Eye (tissue), 1 donor: ENCODE measurements at regions not wholly inside any gene's neighbourhood (a gene's known extent, or its start where the extent isn't known, plus 50 kb on each side); places are given as distances from the start of the nearest gene placed in this dataset.
"Not testable (repeated sequence)": the region's sequence is repeated elsewhere in the genome, so short reads cannot be mapped to it uniquely, and the experiment has no call there.

ENCODE experiments used
- DNase-seq: peaks from one replicate; pipeline ENCODE4 v3.0.0-alpha.2; 2015

DNA sequence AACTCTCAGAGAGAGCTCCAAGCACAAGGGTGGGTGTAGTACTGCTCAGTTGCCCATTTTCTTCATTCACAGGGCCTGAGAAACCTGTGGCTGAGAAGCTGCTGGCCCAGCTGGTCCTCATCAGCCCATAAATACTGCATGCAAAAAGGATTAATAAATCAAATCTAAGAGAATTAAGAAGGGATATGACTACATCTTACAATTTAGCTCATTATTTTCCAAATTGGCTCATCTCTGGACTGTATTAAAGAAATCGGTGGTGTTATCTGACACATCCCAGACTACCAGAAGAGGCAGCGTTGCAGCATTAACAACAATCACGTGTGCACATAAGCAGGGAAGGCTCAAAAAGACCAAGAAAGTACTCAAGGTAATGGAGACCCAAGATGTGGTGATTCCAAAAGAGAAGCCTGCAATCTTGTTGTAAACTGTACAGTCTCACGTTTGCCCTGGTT lies 90.7 kb downstream of the CD24 start:
- peak; percentile 13 for DNase-seq

DNA sequence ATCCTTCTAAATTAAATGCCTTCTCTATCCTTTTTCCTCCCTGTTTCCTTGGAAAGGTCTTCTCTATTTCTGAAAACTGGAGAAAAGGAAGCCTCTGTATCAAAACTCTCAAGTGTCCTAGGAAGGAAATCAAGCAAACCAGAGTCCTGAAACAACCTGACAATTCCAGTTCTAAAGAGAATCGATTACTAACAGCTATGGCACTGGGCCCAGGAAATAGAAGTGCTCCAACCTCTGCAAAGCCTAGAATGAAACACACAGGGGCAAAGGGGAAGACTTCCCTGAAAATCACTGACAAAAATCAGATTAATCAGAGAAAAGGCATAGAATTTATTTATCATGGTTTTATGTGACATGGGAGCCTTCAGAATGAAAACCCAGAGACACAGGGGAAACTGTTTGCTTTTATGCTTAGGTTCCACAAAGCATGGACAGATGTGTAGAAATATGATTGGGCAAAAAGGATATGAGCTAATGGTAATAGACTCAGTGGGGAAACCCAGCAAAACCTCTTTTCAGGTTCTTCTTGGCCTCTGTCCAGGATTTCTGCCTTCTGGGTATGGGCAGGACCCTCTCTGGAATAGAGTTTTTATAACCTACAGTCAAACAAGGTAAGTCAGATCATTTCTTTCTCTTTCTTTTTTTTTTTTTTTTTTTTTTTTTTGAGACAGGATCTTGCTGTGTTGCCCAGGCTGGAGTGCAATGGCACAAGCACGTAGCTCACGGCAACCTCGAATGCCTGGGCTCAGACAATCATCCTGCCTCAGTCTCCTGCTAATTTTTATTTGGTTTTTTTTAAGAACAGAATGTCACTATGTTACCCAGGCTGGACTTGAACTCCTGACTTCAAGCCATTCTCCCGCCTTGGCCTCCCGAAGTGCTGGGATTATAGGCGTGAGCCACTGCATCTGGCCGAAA lies 91.7 kb downstream of the CD24 start:
- no peak for DNase-seq

DNA sequence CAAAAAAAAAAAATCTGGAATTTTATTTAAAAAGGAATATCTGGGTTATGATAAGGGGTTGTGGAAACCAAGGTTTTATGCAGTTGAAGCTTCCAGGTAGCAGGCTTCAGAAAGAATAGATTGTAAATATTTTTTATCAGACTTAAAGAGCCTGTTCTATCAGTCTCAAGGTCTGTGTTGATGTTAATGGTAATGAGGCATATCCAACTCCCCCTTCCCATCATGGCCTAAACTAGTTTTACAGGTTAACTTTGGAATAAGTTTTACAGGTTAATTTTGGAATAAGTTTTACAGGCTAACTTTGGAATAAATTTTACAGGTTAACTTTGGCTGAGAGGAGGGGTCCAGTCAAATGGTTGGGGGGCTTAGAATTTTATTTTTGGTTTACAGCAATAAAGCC lies 92.4 kb downstream of the CD24 start:
- DNase-seq: no peak

DNA sequence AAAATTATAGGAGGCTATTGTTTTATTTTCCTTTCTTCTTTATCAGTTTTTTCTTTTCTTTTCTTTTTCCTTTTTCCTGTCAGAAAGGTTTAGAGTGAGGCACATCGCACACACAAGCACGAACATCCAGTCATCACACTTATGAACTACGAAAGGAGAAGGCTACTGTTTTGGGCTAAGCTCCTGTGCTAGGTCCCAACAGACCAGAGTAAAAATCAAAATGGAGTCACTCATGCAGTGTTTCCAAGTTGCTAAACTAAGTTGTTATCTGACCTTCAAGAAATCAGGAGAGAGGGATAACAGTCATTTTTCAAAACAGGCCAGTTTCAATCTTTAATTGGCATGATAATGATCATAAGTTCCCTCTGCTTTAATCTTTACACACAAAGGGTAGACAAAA lies 93.6 kb downstream of the CD24 start:
- no peak for DNase-seq

DNA sequence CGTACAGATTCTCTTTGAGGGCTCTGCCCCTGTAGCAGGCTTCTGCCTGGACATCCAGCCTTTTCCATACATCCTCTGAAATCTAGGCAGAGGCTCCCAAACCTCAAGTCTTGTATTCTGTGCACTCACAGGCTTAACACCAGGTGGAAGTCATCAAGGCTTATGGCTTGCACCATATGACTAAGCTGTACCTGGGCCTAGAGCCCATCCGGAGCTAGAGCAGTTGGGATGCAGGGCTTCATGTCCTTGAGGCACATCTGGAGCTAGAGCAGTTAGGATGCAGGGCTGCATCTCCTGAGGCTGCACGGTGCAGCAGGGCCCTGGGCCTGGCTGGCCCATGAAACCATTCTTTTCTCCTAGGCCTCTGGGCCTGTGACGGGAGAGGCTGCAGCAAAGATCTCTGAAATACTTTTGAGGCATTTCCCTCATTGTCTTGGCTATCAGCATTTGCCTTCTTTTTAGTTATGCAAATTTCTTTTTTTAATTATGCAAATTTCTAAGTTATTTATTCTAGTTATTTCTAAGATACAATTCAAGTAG lies 98.7 kb downstream of the CD24 start:
- DNase-seq: no peak

DNA sequence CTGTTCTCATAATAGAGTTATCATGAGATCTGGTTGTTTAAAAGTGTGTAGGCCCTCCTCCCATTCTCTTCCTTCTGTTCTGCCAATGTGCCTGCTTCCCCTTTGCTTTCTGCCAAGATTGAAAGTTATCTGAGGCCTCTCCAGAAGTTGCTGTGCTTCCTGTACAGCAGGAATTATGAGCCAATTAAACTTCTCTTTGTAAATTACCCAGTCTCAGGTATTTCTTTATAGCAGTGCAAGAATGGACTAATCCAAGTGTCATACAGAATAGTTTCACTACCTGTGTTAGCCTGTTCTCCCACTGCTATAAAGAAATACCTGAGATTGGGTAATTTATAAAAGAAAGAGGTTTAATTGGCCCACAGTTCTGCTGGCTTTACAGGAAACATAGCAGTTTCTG lies 100.0 kb downstream of the CD24 start:
- DNase-seq: no peak

- DNase-seq: no peak
Observed at GRCh38 chr6:106872049-106872448, 102.5 kb downstream of the CD24 start.

GRCh38 chr6:106870824-106871717 lies 103.5 kb downstream of the CD24 start:
- DNase-seq: no peak

DNA sequence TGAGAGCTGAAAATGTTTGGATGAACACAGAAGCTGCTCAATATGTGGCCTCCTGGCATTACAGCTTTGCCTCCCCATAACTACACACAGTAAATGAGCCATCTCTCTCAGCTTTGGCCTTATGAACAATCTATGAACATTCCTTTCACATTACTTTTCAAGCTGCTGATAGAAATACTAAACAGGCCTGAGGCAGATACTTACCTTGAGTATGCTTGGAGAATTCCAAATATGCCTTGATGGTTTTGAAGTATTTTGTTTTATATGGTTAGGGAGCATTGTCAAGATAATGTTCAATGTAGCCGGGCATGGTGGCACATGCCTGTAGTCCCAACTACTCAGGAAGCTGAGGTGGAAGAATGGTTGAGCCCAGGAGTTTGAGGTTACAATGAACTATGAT lies 104.5 kb downstream of the CD24 start:
- DNase-seq: no peak

DNA sequence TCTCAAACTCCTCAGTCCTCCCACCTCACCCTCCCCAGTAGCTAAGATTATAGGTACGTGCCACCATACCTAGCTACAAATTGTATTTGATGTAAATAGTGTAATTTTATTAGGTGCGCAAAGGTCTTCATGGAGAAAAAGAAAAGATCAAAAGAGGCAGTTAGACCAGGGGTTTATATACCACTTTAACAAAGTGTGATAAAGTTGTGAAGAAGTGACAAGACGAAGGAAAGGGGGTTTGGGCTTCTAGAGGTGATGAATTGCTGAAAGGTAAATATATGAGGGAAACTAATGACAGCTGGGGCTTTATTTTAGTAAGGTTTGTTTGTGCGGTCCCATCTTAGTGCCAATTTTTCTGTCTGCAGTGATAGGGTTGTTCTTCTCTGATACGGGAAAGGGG lies 105.3 kb downstream of the CD24 start:
- DNase-seq: no peak

GRCh38 chr6:106866875-106867658 lies 107.5 kb downstream of the CD24 start:
- DNase-seq: no peak

DNA sequence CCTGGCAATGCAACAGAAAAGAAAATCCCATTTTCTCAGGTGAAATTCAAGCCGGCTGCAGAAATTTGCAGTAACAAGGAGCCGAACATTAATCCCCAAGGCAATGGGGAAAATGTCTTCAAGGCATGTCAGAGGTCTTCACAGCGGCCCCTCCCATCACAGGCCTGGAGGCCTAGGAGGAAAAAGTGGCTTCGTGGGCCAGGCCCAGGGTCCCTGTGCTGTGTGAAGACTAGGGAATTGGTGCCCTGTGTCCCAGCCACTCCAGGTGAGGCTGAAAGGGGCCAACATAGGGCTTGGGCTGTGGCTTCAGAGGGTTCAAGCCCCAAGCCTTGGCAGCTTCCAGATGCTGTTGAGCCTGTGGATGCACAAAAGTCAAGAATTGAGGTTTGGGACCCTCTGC lies 111.7 kb downstream of the CD24 start:
- no peak for DNase-seq

DNA sequence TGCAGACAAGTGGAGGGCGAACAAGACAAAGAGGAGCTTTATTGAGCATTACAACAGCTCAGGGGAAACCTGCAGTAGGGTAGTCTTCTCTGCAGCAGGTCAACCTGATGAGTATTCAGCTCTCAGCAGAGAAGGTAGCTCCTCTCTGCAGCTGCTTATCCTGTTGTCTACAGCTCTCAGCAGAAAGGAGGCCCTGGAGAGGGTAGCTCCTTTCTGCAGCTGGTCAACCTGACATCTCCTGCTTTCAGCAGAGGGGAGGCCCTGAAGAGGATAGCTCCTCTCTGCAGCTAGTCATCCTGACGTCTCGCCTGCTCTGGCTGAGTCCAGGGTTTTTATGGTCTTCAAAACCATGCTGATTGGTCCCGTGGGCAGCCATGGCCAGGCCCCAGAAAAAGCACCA lies 113.6 kb downstream of the CD24 start:
- no peak for DNase-seq

- peak; percentile 11 for DNase-seq
Observed at GRCh38 chr6:106858653-106859092, 115.9 kb downstream of the CD24 start.

GRCh38 chr6:106857771-106858652 lies 116.5 kb downstream of the CD24 start:
- DNase-seq: no peak

DNA sequence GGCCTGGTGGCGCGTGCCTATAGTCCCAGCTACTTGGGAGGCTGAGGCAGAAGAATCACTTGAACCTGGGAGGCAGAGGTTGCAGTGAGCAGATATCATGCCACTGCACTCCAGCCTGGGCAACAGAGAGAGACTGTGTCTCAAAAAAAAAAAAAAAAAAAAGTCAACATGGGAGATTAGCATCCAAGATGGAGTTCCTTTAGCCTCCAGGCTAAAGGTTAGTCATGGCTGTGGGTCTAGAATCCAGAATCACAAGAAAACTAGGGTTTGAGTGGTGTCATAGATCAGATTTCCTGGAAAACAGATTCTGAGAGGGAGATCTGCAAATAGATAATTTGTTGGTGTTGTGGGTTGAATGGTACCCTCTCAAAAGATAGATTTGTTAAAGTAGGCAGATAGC lies 117.2 kb downstream of the CD24 start:
- not testable (repeated sequence) for DNase-seq

GRCh38 chr6:106856227-106856874 lies 118.2 kb downstream of the CD24 start:
- no peak for DNase-seq

DNA sequence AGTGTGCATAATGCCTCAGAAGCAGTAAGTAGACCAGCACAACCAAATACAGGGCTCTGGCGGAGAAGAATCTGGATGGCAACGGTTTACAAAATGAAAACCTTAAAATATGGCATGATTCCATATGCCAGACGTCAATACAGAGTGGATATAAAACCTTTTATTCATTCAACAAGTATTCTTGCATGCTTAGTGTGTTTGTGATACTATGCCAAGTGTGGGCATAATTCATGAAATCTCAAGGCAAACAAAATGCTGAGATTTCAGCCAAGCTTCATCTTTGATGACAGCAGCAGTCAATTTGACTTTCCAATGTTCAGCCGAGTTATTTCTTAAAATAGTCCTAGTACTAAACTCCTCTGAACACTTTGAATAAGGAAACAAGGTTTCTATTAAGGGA lies 119.4 kb downstream of the CD24 start:
- no peak for DNase-seq

DNA sequence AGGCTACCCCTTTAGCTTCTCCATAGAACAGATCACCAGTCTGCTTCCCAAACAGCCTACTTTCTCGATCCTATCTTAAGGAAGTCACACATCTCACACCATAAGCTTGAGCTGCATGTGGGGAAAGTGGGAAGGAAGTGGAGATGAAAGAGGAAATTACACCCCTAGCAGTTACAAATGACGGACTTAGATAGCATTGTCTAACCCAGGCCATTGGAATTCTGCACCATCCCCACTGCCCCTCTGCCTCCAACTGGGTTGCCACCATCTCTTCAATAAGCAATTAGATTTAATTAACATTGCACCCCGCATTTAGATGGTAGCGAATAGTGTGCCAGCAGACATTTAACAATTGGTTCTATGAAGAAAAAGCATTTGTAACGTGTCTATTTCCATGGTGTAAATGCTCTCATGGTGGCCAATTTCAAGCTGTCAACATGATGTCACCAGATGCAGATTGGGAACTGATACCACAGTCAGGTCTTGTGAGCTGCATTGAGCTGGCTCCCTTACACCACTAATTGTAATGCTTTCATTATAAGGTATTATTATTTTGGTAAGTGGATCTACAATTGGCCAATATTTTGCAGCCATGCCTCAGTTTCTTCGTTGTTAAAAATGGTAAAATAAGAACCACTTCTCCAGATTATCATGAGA lies 124.7 kb downstream of the CD24 start:
- DNase-seq: no peak

GRCh38 chr6:106849120-106849519 lies 125.4 kb downstream of the CD24 start:
- no peak for DNase-seq
